HG03565 (cell line): ENCODE measurements at regions not wholly inside any gene's neighbourhood (a gene's known extent, or its start where the extent isn't known, plus 50 kb on each side); places are given as distances from the start of the nearest gene placed in this dataset.
"Not testable (repeated sequence)": the region's sequence is repeated elsewhere in the genome, so short reads cannot be mapped to it uniquely, and the experiment has no call there.

ENCODE experiments used
- ATAC-seq: cut with Tn5 transposase; IDR thresholded peaks from one replicate; pipeline ENCODE4 v1.9.1; 2021; ENCODE audit warnings: mild to moderate bottlenecking, moderate library complexity; ENCODE audit not compliant: unreplicated experiment

DNA sequence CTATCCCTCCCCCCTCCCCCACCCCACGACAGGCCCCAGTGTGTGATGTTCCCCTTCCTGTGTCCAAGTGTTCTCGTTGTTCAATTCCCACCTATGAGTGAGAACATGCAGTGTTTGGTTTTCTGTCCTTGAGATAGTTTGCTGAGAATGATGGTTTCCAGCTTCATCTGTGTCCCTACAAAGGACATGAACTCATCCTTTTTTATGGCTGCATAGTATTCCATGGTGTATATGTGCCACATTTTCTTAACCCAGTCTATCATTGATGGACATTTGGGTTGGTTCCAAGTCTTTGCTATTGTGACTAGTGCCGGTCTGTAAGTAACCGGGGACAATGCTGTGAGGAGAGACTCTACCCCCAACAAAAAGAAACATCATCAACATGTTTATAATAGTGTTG lies 217.2 kb downstream of the SEC23IP start:
- ATAC-seq, result not testable (repeated sequence)

DNA sequence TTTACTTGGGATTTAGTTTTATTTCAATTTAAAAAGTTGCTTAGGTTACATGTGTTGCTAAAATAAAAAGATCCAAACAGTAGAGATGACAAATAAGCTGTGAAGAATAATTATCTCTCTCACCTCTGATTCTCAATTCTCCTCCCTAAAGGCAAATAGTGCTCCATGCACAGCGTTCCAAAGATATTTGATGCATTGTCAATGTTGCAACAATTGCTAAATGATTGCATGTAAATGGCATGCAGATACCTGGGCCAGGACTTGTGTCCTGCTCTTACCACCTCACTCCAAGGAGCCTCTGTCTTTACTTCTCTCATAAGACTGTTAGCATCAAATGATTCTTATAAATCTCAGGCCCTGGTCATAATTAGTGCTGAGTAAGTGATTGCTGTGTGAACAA lies 217.7 kb downstream of the SEC23IP start:
- no peak for ATAC-seq

DNA sequence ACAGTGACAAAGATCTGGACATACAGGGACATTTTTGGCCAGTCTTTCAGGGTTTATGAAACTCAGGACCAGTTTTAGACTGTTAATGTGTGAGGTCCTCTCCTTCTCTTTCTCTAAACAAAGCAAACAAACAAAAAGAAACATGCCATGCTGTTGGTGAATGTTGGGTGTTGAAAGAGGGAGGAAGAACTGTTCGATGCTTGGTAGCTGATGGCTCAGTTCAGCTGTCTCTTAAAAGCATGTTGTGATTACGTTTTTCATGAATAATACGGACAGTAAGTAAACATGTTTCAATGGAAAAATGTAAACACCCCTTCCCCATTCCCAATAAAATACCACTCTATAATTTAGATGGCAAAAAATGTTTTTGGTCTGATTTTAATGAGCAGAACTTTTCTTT lies 219.1 kb downstream of the SEC23IP start:
- ATAC-seq, result no peak

GRCh38 chr10:120112809-120113208 lies 220.3 kb downstream of the SEC23IP start:
- no peak for ATAC-seq

DNA sequence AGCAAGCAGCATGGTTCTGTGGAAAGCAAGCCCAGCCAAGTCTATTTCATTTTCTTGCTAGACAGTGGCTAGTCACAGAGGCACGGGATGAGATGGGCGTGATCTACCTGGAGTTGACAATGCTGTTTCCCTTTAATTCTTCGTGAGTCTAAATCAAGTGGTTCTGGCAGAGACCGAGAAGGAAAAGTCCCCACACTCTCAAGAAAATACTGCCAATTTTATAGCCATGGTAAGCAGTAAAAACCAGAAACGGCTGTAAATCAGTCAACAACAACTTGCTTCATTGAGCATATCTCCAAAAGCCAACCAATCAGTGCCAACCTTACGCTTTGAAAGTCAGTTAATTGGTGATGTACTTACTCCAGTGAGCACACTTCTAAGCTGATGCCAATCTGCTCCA lies 223.4 kb downstream of the SEC23IP start:
- ATAC-seq, result no peak

DNA sequence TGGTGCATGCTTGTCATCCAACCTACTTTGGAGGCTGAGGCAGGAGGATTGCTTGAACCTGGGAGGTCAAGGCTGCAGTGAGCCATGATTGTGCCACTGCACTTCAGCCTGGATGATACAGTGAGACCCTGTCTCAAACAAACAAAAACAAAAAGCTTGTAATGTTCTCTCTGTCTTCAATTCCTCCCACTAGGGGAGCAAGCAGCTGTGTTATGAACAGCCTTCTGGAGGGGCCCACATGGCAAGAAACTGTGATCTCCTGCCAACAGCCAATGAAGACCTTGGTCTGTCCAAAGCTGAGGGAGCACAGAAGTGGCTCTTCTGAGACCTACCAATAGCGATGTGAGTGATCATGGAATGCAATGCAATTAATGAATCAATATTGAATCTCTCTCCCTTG lies 229.2 kb downstream of the SEC23IP start:
- no peak for ATAC-seq

- no peak for ATAC-seq
Measured at GRCh38 chr10:120131183-120131582, 238.7 kb downstream of the SEC23IP start.

DNA sequence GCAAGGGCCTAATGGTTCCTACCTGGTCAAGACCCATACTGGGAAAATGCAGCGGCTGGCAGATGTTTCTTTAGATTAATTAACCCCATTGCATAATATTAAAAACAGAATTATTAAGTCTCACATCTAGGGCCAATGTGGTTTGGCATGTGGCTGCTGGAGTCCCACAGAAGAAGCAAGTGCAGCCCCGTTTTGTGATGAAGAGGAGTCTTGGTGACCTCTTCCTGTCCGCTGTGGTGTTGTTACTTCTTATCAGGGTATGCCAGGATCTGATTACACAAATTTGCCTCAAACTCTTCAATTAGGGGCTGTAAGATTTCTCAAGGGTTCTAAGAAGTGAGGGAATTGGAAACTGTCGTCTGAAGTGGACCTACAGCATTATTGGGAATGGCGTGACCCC lies 240.3 kb downstream of the SEC23IP start:
- ATAC-seq, result no peak

- no peak for ATAC-seq
Measured at GRCh38 chr10:120138689-120139088, 246.2 kb downstream of the SEC23IP start.

GRCh38 chr10:120145107-120145506 lies 252.6 kb downstream of the SEC23IP start:
- no peak for ATAC-seq

DNA sequence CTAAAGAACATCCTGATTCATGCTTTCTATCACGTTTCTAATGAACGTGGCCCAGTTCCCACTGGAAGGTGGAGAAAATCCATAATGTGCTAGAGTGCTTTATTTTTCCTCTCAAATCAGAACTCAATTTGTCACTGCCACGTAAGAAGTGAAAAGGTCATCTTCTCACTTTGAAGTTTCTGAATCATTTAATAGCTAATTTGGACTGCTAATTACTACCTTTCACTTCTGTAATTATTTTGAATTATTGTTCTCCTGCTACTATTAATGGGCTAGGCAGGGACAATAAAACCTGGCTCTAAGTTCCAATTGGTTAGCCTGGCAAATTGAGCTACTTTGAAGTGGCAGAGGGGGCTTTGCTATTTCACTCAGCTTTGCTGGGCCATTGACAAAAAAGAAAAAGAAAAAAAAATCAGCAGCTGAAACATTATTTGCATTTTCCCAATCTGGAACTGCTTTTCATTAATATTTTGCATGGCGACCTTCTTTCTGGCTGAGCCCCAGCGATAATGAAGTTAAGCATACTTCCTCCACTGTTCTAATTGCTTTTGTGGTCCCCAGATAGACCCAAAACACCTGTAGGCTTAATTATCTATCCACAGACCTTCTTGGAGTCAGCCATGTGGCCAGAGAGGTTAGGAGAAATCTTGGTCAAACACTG lies 264.2 kb downstream of the SEC23IP start:
- ATAC-seq, result no peak

DNA sequence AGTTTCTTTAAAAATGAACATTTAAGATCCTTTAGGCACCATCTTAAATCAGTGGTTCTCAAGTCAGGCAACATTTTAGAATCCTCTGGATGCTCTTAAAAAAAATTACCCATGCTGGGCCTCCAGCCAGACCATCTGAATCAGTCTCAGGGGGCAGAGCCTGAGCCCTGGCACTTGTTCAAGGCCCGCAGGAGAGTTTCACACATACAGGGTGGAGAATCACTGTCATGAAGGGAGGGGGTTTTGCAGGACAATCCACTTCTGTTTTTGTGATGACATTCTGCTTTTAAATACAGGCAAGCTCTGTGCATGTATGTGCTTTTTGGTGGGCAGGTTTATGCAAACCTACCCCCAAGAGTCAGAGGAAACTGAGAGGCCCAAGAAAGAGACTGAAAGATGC lies 268.6 kb downstream of the SEC23IP start:
- ATAC-seq, result no peak

- ATAC-seq, result no peak
Measured at GRCh38 chr10:120162471-120162870, 269.9 kb downstream of the SEC23IP start.

DNA sequence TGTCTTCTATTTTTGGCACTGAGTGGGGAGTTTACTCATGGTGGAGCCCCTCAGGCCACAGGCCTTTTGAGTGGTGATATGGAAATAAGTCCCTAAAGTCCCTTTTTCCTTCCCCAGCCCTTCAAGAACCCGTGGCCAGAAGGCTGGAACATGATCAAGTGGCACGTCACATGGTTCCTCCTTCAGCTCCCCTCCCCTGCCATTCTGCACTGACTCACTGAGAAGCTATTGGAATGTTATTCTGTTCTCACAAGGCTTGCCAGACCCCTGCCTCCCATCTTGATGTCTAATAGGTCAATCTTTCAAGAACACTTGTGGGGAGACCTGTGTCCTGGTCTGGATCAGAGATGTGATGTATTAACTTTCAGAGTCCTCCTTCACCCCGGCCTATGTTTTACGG lies 279.8 kb downstream of the SEC23IP start:
- no peak for ATAC-seq

DNA sequence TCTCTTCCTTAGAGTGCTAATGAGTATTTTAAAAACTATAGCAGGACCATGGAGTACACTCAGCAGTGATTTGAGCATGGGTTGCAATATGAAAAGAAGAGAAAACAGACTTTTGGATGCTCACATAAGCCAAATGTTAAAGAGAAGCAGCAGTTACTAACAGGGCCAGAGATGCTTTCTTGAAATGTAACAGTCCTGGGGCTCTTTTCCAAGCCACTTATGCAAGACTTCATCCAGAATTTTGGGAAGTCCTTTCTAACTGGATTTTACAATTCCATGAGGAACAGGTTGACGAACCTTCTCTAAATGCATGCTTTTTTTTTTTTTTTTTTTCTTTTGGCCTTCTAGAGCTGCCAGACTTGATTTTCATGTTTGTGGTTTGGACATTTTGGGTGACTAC lies 282.0 kb downstream of the SEC23IP start:
- no peak for ATAC-seq

- ATAC-seq, result no peak
Measured at GRCh38 chr10:120177330-120177729, 279.7 kb upstream of the PLPP4 start.

DNA sequence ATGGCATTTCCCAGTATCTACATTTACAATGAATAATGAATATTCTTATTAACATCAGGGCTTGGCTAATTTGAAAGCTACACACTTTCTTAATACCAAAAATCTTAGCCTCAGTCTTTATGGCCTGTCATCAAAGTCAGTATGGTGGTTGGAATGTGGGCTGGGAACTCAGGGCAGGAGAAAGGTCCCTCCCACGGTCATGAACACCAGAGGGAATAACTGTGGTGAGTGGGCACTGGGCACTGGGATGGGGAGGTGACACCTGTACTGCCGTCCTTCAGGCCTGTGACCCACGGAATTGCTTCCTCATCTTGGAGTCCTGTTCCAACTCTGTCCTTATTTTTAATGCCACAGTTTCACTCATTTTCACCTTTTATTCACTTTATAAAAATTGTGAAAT lies 276.9 kb upstream of the PLPP4 start:
- ATAC-seq, result no peak

DNA sequence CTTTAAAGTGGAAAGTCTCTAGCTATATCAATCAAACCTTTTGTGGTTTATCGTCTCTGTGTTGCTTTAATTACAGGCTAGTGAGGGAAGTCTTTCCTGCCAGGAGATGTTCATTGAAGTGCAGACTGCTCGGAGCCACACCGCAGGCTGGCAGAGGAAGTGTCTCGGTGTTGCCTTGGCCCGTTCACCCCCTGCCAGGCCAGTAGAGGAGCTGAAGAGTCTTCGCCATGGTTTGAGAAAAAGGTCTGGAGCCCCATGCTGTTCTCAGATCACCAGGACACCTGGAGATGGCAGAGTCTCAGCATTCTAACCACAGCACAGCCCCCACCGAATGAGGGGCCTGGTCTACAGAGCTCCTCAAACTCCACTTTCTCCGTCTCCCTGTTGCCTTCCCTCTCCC lies 275.9 kb upstream of the PLPP4 start:
- no peak for ATAC-seq

GRCh38 chr10:120182431-120182830 lies 274.6 kb upstream of the PLPP4 start:
- ATAC-seq, result no peak

- ATAC-seq, result no peak
Measured at GRCh38 chr10:120183546-120183945, 273.5 kb upstream of the PLPP4 start.

DNA sequence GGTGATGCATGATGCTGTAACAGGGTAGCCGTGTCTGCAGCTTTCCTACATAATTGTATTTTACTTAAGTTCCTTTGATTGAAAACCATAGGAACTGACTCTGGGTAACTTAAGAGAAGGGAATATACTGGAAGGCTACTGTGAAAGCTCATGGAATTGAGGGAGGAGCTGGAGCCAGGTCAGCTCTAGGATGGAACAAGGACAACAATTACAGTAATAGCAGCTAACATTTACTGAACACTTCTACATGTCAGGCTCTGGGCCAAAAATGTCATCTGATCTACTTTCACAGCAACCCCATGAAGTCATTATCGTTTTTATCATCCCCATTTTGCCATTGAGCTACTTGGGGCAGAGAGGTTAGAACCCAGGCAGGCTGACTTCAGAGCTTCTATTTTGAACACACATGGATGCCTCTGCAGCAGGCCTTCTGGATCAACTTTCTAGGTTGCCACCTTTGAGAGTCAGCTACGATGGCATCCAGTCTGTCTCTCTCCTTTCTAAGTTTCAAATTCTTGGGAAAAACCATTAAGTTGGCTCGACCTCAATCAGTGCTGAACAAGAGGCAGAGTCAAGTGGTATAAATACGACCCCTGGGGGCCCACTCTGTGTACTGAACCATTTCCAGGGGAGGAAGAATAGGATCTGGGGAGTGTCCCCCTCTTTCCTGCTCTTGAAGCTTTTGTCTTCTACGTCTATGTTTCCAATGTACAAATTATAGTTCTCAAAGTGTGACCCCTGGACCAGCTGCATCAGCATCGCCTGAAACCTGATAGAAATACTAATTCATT lies 272.3 kb upstream of the PLPP4 start:
- no peak for ATAC-seq

- no peak for ATAC-seq
Measured at GRCh38 chr10:120186506-120186905, 270.5 kb upstream of the PLPP4 start.

GRCh38 chr10:120187168-120187567 lies 269.9 kb upstream of the PLPP4 start:
- not testable (repeated sequence) for ATAC-seq
